ENCODE measurements at regions not wholly inside any gene's neighbourhood (a gene's known extent, or its start where the extent isn't known, plus 50 kb on each side); places are given as distances from the start of the nearest gene placed in this dataset.

GRCh38 chr3:110901536-110901935 lies 170.1 kb upstream of the NECTIN3 start:
- Histone ChIP-seq H3K27me3 (no peaks in the 10 kb centered on the region), H3K27ac (no peak overlapping the region), H3K36me3 (replicated peaks; ENCODE audit: insufficient read depth, low read depth) (no peaks in the 10 kb centered on the region), H4K20me1 (ENCODE audit: insufficient read depth, poor library complexity, severe bottlenecking) (peaks cover 27% of the 10 kb centered on the region), H3K4me1 (ENCODE audit: insufficient read depth) (peaks cover 6% of the 10 kb centered on the region), H2AFZ (no peak overlapping the region), H3K79me2 (peaks cover 78% of the 10 kb centered on the region), H3K4me3 (no peak overlapping the region), H3K4me2 (no peak overlapping the region), H3K9me2 (replicated peaks; ENCODE audit: insufficient read depth) (no peaks in the 10 kb centered on the region), H3K9me3 (ENCODE audit: low read depth) (no peaks in the 10 kb centered on the region)
- TF ChIP-seq CTCF (IDR thresholded peaks at IDR 0.05; ENCODE audit: poor library complexity) (no peak), EZH2phosphoT487 (IDR thresholded peaks at IDR 0.05; ENCODE audit: low read depth, severe bottlenecking, unreplicated experiment) (no peak), EZH2 (IDR thresholded peaks at IDR 0.05; ENCODE audit: borderline replicate concordance) (no peak)
- WGBS (ENCODE audit: low lambda C conversion rate, missing lambda C conversion rate): 94% methylated on average over 1 of the region's 1 CpG
- no peak for DNase-seq (ENCODE audit: low spot score)

DNA sequence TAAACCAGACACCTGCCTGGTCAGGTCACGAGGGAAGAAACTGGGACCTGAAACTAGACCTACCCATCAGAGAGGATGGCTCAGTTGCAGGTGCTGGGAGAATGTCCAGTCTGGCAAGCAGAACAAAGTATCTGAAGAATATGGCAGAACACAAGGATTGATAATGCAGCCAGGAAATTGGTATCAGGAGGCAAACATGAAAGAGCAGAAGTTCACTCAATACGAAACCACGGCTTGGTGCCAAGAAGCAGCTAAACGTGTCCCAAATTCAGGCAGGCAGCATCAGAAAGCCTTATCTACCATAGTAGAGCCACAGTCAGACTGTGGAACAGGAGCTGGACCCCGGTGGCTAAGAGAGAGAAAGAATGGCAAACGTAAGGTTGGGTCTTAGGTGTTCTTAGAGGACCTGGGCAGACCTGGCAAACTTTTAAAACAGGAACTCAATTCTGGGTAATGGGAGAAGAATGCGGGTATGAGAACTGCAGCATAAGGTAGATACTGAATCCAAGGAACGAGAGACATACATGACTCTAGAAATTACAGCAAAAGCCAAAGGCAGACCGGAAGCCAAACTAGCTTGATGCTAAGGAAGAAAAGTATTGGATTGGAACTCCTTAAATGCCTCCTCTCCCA lies 169.0 kb upstream of the NECTIN3 start:
- Histone ChIP-seq H4K20me1 (ENCODE audit: insufficient read depth, poor library complexity, severe bottlenecking) (peaks cover 23% of the 10 kb centered on the region), H3K4me2 (no peak overlapping the region), H2AFZ (no peak overlapping the region), H3K36me3 (replicated peaks; ENCODE audit: insufficient read depth, low read depth) (no peaks in the 10 kb centered on the region), H3K27me3 (no peaks in the 10 kb centered on the region), H3K79me2 (peaks cover 76% of the 10 kb centered on the region), H3K9me3 (ENCODE audit: low read depth) (no peaks in the 10 kb centered on the region), H3K4me1 (ENCODE audit: insufficient read depth) (peaks cover 6% of the 10 kb centered on the region), H3K4me3 (no peak overlapping the region), H3K27ac (no peak overlapping the region), H3K9me2 (replicated peaks; ENCODE audit: insufficient read depth) (no peaks in the 10 kb centered on the region)
- TF ChIP-seq EZH2 (IDR thresholded peaks at IDR 0.05; ENCODE audit: borderline replicate concordance) (no peak), EZH2phosphoT487 (IDR thresholded peaks at IDR 0.05; ENCODE audit: low read depth, severe bottlenecking, unreplicated experiment) (no peak)
- no peak for DNase-seq (ENCODE audit: low spot score)
- WGBS (ENCODE audit: low lambda C conversion rate, missing lambda C conversion rate): 87% methylated on average over 9 of the region's 9 CpGs

GRCh38 chr3:110903771-110904519 lies 167.7 kb upstream of the NECTIN3 start:
- Histone ChIP-seq H3K36me3 (replicated peaks; ENCODE audit: insufficient read depth, low read depth) (no peaks in the 10 kb centered on the region), H3K9me3 (ENCODE audit: low read depth) (no peaks in the 10 kb centered on the region), H2AFZ (no peak overlapping the region), H3K4me2 (no peak overlapping the region), H3K27ac (no peak overlapping the region), H3K9me2 (replicated peaks; ENCODE audit: insufficient read depth) (no peaks in the 10 kb centered on the region), H3K79me2 (peaks cover 76% of the 10 kb centered on the region), H4K20me1 (ENCODE audit: insufficient read depth, poor library complexity, severe bottlenecking) (peaks cover 20% of the 10 kb centered on the region), H3K4me1 (ENCODE audit: insufficient read depth) (peaks cover 6% of the 10 kb centered on the region), H3K27me3 (no peaks in the 10 kb centered on the region), H3K4me3 (no peak overlapping the region)
- no peak for TF ChIP-seq EZH2 (IDR thresholded peaks at IDR 0.05; ENCODE audit: borderline replicate concordance)
- TF ChIP-seq EZH2phosphoT487 (IDR thresholded peaks at IDR 0.05; ENCODE audit: low read depth, severe bottlenecking, unreplicated experiment): no peak
- TF ChIP-seq CTCF (IDR thresholded peaks at IDR 0.05; ENCODE audit: poor library complexity): no peak
- WGBS (ENCODE audit: low lambda C conversion rate, missing lambda C conversion rate): 90% methylated on average over 4 of the region's 4 CpGs
- no peak for DNase-seq (ENCODE audit: low spot score)

DNA sequence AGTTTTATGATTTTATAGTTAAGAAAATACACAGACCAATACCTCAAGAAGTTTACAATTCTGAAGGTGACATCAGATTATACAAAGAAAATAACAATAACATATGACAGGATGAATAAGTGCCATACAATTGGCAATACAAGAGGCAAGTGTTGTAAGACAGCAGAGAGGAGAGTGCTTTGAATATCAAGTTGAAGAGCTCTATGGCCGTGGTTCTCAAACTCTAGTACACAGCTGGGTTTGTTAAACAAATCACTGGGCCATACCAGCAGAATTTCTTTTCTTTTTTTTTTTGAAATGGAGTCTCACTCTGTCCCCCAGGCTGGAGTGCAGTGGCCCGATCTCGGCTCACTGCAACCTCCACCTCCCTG lies 167.1 kb upstream of the NECTIN3 start:
- Histone ChIP-seq H3K9me3 (ENCODE audit: low read depth) (no peaks in the 10 kb centered on the region), H3K4me1 (ENCODE audit: insufficient read depth) (peaks cover 6% of the 10 kb centered on the region), H3K79me2 (peaks cover 71% of the 10 kb centered on the region), H3K4me3 (no peak overlapping the region), H3K27ac (no peak overlapping the region), H4K20me1 (ENCODE audit: insufficient read depth, poor library complexity, severe bottlenecking) (peaks cover 16% of the 10 kb centered on the region), H3K9me2 (replicated peaks; ENCODE audit: insufficient read depth) (no peaks in the 10 kb centered on the region), H3K27me3 (no peaks in the 10 kb centered on the region), H3K4me2 (no peak overlapping the region), H2AFZ (no peak overlapping the region), H3K36me3 (replicated peaks; ENCODE audit: insufficient read depth, low read depth) (no peaks in the 10 kb centered on the region)
- WGBS (ENCODE audit: low lambda C conversion rate, missing lambda C conversion rate): 91% methylated on average over 3 of the region's 3 CpGs
- no peak for DNase-seq (ENCODE audit: low spot score)
- TF ChIP-seq EZH2phosphoT487 (IDR thresholded peaks at IDR 0.05; ENCODE audit: low read depth, severe bottlenecking, unreplicated experiment) (no peak), CTCF (IDR thresholded peaks at IDR 0.05; ENCODE audit: poor library complexity) (no peak), EZH2 (IDR thresholded peaks at IDR 0.05; ENCODE audit: borderline replicate concordance) (no peak)
